ENCODE measurements at regions not wholly inside any gene's neighbourhood (a gene's known extent, or its start where the extent isn't known, plus 50 kb on each side); places are given as distances from the start of the nearest gene placed in this dataset.
A peak's percentile ranks its signal among the peaks of the same experiment; 100 is the strongest.
"Not testable (repeated sequence)": the region's sequence is repeated elsewhere in the genome, so short reads cannot be mapped to it uniquely, and the experiment has no call there.

DNA sequence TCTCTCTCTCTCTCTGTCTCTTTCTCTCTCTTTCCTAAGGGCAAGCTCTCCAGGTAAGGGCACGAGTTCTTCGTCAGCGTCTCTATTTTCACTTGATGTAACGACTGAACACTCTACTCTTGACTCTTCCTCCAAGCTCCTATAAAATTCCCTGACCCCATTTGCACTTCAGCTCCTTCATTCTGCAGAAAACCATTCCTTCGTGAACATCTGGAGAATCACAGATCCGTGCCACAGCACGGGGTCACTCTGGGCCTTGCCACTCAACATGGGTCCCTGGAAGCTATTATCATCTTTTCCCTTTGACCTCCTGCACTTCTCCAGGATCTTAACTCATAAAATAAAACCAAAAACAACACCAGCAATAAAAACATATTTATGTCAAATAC is 112.0 kb upstream of the LNX1 start:
- Histone ChIP-seq H3K4me1 (peaks cover 17% of the 10 kb centered on the region), H3K9me3 (no peaks in the 10 kb centered on the region), H3K27ac (peak overlapping the region in 1 of 2 donors; percentile 51), H3K36me3 (ENCODE audit: low read depth, missing control alignments) (no peaks in the 10 kb centered on the region), H3K27me3 (no peaks in the 10 kb centered on the region), H3K4me3 (no peak overlapping the region)
- WGBS, 2 donors: 44 to 52% methylated on average over 7 of the region's 7 CpGs
- intact Hi-C loops (cut with DNase I; ENCODE audit: low total_unique reads): loop anchor here (10.0 kb wide), 1 partner anchor 512 kb away; no protein-coding TSS in a partner anchor
- TF ChIP-seq, protein P1, sequence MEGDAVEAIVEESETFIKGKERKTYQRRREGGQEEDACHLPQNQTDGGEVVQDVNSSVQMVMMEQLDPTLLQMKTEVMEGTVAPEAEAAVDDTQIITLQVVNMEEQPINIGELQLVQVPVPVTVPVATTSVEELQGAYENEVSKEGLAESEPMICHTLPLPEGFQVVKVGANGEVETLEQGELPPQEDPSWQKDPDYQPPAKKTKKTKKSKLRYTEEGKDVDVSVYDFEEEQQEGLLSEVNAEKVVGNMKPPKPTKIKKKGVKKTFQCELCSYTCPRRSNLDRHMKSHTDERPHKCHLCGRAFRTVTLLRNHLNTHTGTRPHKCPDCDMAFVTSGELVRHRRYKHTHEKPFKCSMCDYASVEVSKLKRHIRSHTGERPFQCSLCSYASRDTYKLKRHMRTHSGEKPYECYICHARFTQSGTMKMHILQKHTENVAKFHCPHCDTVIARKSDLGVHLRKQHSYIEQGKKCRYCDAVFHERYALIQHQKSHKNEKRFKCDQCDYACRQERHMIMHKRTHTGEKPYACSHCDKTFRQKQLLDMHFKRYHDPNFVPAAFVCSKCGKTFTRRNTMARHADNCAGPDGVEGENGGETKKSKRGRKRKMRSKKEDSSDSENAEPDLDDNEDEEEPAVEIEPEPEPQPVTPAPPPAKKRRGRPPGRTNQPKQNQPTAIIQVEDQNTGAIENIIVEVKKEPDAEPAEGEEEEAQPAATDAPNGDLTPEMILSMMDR (IDR thresholded peaks at IDR 0.05): no peak
- TF ChIP-seq POLR2A (IDR thresholded peaks at IDR 0.05): no peak
- DNase-seq: no peak

DNA sequence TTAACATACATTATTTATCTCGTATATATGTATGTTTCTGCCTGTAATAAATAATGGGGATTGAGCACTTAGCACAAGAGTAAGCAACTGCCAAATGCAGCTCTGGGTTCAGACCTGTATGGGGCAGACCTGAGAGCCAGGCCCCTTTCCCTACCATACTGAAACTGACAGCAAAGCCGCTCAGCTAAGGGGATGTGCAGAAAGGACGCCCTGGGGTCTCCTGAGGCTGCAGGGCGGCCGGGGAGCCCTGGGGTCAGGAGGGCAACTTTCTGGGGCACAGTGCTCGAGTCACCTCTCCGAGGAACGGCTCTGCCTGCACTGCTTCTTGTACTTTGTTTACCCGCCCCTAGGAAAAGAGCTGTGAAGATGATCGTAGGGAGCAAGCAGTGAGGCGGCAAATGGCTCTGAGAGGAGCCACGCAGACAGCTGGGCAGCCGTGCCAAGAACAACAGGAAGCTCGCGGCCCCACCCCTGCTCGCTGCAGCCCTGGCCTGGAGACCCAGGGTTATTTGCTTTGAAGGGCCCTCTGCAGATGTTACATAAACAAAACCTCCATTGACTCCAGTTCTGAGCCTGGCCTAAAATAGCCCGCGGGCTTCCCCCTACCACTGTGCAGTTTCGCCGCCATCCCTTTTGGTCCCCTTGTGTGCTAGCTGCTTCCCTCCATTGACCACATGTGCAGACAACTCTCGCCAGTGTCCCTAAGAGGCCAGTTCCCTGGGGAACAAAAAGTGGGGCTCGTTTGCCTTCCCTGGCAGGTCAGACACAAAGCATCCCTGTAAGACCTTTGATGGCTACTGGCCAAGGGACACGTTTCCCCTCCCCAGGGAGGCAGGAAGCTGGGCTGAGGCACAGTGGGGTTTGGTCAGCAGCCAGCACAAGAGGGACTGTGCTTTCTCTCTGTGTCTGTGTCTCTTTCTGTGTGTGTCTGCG is 111.3 kb upstream of the LNX1 start:
- TF ChIP-seq, protein P1 (IDR thresholded peaks at IDR 0.05): no peak
- TF ChIP-seq POLR2A (IDR thresholded peaks at IDR 0.05): no peak
- H3K4me1 ChIP-seq: peaks cover 17% of the 10 kb centered on the region
- H3K27ac ChIP-seq: peak overlapping the region; percentile 45 to 51
- no peaks in the 10 kb centered on the region for H3K36me3 ChIP-seq (ENCODE audit: low read depth, missing control alignments)
- H3K4me3 ChIP-seq: no peak overlapping the region
- WGBS, 2 donors: 7 to 8% methylated on average over 11 to 24 of the region's 24 CpGs
- no peaks in the 10 kb centered on the region for H3K9me3 ChIP-seq
- no peaks in the 10 kb centered on the region for H3K27me3 ChIP-seq
- DNase-seq: peak; percentile 85
- intact Hi-C loops (cut with DNase I; ENCODE audit: low total_unique reads): loop anchor here (10.0 kb wide), 1 partner anchor 512 kb away; no protein-coding TSS in a partner anchor

- DNase-seq; H3K27me3 ChIP-seq; H3K27ac ChIP-seq; H3K36me3 ChIP-seq (ENCODE audit: low read depth, missing control alignments); H3K4me3 ChIP-seq; H3K9me3 ChIP-seq: not testable (repeated sequence)
- WGBS, 2 donors: 96 to 97% methylated on average over 6 of the region's 6 CpGs
- intact Hi-C loops (cut with DNase I; ENCODE audit: low total_unique reads): loop anchor here (10.0 kb wide), 1 partner anchor 514 kb away; no protein-coding TSS in a partner anchor
- peaks cover 13% of the 10 kb centered on the region for H3K4me1 ChIP-seq
Measured at GRCh38 chr4:53701260-53701659, 110.0 kb upstream of the LNX1 start.

GRCh38 chr4:53699310-53699709 is 108.0 kb upstream of the LNX1 start:
- intact Hi-C loops (cut with DNase I; ENCODE audit: low total_unique reads); H3K27me3 ChIP-seq; H3K9me3 ChIP-seq; H3K36me3 ChIP-seq (ENCODE audit: low read depth, missing control alignments); H3K27ac ChIP-seq; DNase-seq; H3K4me3 ChIP-seq: not testable (repeated sequence)
- 83 to 85% methylated on average over 2 of the region's 2 CpGs for WGBS, 2 donors
- H3K4me1 ChIP-seq: peaks cover 10% of the 10 kb centered on the region

GRCh38 chr4:53697016-53697685 is 105.9 kb upstream of the LNX1 start:
- Histone ChIP-seq H3K4me1 (peaks cover under 1% of the 10 kb centered on the region), H3K27me3 (no peaks in the 10 kb centered on the region), H3K9me3 (no peaks in the 10 kb centered on the region), H3K36me3 (ENCODE audit: low read depth, missing control alignments) (no peaks in the 10 kb centered on the region), H3K4me3 (no peak overlapping the region), H3K27ac (no peak overlapping the region)
- no peak for DNase-seq
- TF ChIP-seq, protein P1 (IDR thresholded peaks at IDR 0.05): no peak
- TF ChIP-seq POLR2A (IDR thresholded peaks at IDR 0.05): no peak
- intact Hi-C loops (cut with DNase I; ENCODE audit: low total_unique reads): no loop called here
